ENCODE measurements at regions not wholly inside any gene's neighbourhood (a gene's known extent, or its start where the extent isn't known, plus 50 kb on each side); places are given as distances from the start of the nearest gene placed in this dataset.

DNA sequence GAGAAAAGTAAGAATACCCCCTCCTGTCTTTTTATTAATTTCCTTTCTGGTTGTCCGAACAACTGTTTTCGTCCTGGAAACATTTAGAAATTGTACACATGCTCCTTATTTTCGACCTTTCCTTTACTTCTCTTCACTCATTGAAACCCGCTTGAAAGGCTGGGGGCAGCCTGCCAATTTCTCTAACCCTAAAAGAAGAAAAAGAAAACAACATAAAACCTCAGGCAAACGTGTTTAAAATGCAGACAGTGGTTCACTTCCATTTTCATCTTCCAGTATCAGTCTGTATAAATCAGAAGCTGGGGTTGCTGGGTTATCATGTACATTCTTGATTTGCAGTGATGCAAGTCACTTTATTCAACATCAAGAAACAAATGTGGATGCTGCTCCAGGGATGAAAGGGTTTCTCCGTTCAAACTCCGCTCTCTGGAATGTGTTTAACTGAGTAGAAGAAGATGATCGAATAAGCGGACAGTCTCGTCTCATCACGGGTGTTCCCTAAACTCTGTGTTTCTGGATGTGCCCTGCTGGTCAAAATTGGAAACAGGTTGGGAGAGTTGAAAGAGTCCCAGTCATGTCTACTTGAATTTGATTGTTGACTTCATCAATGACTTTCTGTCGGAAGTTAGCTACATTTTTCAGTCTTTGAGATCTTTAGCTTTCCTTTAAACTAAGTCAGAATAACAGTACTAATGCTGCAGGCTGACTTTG, 1042.2 kb downstream of the BCL11B start:
- Mint-ChIP-seq H3K36me3 (ENCODE audit: low read depth) (peaks cover 11% of the 10 kb centered on the region), H3K27ac (peak overlapping the region; percentile 85), H3K9me3 (no peaks in the 10 kb centered on the region), H3K4me1 (ENCODE audit: low read depth) (peaks cover 58% of the 10 kb centered on the region), H3K27me3 (ENCODE audit: insufficient read depth) (no peaks in the 10 kb centered on the region), H3K4me3 (peak overlapping the region; percentile 59)
- DNase-seq (ENCODE audit: low spot score): no peak
- intact Hi-C loops (cut with micrococcal nuclease): loop anchor here (5.0 to 10.0 kb wide), 2 partner anchors 202 to 955 kb away; no protein-coding TSS in a partner anchor

DNA sequence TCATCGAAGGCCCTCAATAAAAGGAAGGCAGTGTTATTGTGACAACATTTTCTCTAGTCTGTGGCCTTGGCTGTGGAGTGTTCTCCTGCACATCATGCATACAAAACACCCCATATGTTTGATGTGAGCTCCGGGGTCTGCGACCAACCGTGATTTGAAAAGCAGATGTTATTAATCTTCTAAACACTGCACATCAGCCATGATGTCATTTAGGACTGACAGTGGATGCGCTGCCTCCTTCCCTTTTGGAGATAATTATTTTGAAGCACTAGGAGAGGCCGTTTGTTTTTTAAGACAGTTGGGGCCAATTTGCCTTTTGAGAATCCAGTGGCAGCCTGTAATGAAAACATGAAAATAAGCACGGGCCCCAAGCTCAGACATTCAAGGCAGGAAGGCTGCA, 1041.6 kb downstream of the BCL11B start:
- H3K4me3 Mint-ChIP-seq: peak overlapping the region; percentile 59

DNA sequence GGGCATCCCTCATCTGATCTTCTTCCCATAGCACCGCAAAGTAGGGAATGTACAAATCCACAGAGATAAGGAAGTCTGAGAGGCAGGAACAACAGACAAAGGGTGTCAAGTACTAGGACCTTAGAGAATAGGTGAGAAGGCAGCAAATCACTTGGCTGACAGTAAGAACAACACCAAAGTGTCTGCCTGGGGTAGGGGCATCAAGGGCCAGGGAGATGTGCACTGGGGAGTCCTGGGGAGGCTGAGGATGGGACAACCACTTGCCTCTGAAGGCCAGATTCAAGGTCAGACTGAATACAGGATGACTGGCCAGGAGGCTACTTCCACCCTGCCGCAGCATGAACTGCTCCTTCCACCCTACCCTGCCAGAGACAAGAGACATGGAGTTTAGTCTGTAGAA, 1040.8 kb downstream of the BCL11B start:
- Mint-ChIP-seq H3K36me3 (ENCODE audit: low read depth) (peaks cover 11% of the 10 kb centered on the region), H3K9me3 (no peaks in the 10 kb centered on the region), H3K4me3 (no peak overlapping the region), H3K27me3 (ENCODE audit: insufficient read depth) (no peaks in the 10 kb centered on the region), H3K27ac (no peak overlapping the region), H3K4me1 (ENCODE audit: low read depth) (peaks cover 60% of the 10 kb centered on the region)
- no peak for DNase-seq (ENCODE audit: low spot score)
- intact Hi-C loops (cut with micrococcal nuclease): loop anchor here (5.0 kb wide), 1 partner anchor 201 kb away; no protein-coding TSS in a partner anchor

More for the DNA sequence above, 1041.6 kb downstream of the BCL11B start:
- intact Hi-C loops (cut with micrococcal nuclease): loop anchor here (5.0 kb wide), 1 partner anchor 202 kb away; no protein-coding TSS in a partner anchor
- no peaks in the 10 kb centered on the region for H3K9me3 Mint-ChIP-seq
- H3K27me3 Mint-ChIP-seq (ENCODE audit: insufficient read depth): no peaks in the 10 kb centered on the region
- H3K27ac Mint-ChIP-seq: no peak overlapping the region
- peaks cover 11% of the 10 kb centered on the region for H3K36me3 Mint-ChIP-seq (ENCODE audit: low read depth)
- peaks cover 64% of the 10 kb centered on the region for H3K4me1 Mint-ChIP-seq (ENCODE audit: low read depth)
- no peak for DNase-seq (ENCODE audit: low spot score)

DNA sequence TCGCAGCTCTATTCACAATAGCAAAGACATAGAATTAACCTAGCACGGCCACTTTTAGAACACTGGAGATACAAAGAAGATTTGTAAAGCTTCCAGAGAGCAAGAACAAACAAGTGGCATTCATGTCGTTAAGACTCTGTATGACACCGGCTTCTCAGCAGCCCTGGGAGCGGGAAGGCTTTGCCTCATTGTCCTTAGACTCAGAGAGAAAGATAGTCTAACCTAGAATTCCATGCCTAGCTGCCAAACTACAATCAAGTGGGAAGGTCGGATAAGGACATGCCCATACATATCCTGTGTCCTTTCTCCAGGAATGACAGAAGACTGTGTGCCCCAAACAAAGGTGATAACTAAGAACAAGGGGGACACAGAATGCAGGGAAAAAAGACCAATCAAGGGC, 1038.3 kb downstream of the BCL11B start:
- H3K36me3 Mint-ChIP-seq (ENCODE audit: low read depth): peaks cover 3% of the 10 kb centered on the region
- no peak for DNase-seq (ENCODE audit: low spot score)
- no peaks in the 10 kb centered on the region for H3K9me3 Mint-ChIP-seq
- H3K27me3 Mint-ChIP-seq (ENCODE audit: insufficient read depth): no peaks in the 10 kb centered on the region
- H3K27ac Mint-ChIP-seq: no peak overlapping the region
- H3K4me3 Mint-ChIP-seq: no peak overlapping the region
- intact Hi-C loops (cut with micrococcal nuclease): loop anchor here (1.0 to 5.0 kb wide), 9 partner anchors 15 to 1039 kb away; partner anchors contain the start of gene BCL11B
- peaks cover 36% of the 10 kb centered on the region for H3K4me1 Mint-ChIP-seq (ENCODE audit: low read depth)

DNA sequence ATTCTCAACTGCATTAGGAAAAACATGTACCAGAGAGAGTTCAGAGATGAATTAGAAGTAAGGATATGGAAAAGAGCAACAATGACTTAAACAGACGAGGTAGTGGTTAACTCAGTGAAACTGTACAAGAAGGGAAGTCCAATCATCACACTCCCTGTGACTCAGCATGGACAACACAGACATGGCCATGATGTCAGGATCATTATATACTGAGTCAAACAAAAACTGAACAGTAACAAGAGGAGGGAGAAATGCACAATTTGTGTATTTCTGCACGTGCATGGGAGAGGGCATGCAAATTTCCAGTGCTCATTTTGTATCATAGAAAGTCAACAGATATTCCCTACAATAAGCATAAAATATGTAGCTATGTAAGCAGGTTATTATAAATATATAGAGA, 1037.8 kb downstream of the BCL11B start:
- Mint-ChIP-seq H3K36me3 (ENCODE audit: low read depth) (peaks cover 3% of the 10 kb centered on the region), H3K9me3 (no peaks in the 10 kb centered on the region), H3K4me3 (no peak overlapping the region), H3K27me3 (ENCODE audit: insufficient read depth) (no peaks in the 10 kb centered on the region), H3K4me1 (ENCODE audit: low read depth) (peaks cover 34% of the 10 kb centered on the region), H3K27ac (no peak overlapping the region)
- DNase-seq (ENCODE audit: low spot score): no peak
- intact Hi-C loops (cut with micrococcal nuclease): loop anchor here (1.0 to 5.0 kb wide), 9 partner anchors 15 to 1039 kb away; partner anchors contain the start of gene BCL11B

DNA sequence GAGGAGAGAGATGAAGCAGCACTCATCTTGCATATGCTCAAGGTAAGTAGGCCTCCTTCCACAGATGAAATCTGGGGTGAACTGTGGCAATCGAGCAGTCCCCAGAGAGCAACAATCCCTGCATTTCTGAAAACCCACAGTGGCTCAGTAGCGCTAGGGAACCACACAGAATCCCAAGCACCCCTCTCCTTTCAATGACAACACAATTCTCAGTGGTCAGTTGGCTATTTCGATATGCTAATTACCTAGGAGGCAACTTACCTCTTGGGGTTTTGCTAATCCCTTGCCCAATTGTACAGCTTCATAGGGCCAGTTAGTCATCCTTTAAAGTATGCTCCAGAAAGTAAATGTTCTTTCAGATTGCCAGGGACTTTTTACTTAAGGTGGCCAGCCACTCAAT, 1035.7 kb downstream of the BCL11B start:
- H3K36me3 Mint-ChIP-seq (ENCODE audit: low read depth): no peaks in the 10 kb centered on the region
- H3K4me3 Mint-ChIP-seq: no peak overlapping the region
- no peak for DNase-seq (ENCODE audit: low spot score)
- H3K4me1 Mint-ChIP-seq (ENCODE audit: low read depth): peaks cover 22% of the 10 kb centered on the region
- intact Hi-C loops (cut with micrococcal nuclease): no loop called here
- H3K27me3 Mint-ChIP-seq (ENCODE audit: insufficient read depth): no peaks in the 10 kb centered on the region
- no peaks in the 10 kb centered on the region for H3K9me3 Mint-ChIP-seq
- H3K27ac Mint-ChIP-seq: no peak overlapping the region

DNA sequence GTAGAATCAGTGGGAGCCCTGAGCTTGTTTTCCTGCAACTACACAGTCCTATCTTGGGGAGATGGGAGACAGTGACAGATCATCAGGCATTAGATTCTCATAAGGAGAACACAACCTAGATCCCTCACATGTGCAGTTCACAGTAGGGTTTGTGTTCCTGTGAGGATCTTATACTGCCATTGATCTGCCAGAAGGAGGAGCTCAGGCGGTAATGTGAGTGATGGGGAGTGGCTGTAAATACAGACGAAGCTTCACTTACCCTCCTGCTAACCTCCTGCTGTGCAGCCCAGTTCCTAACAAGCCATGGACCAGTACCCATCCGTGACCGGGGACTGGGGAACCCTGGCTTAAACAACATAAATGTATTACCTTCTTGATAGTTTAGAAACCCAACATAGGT, 1034.1 kb downstream of the BCL11B start:
- intact Hi-C loops (cut with micrococcal nuclease): no loop called here
- no peak overlapping the region for H3K27ac Mint-ChIP-seq

DNA sequence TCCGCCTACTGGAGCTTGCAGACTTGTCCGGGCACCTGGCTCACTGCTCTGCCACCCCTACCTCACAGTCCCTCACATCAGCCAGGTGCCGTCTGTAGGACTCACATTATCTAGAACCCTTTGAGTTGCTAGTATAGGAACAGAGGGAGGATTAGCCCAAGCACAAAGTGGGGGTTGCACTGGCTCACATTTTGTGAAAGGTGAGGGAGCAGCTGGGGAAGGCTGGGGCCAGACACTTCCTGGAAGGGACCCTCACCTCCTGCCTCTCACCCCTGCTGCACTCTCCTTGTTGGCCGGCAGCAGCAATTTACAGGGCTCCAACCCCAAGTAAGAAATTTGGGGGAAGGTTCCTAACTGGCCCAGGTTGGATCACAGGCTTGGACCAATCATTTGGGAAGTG, 1031.6 kb downstream of the BCL11B start:
- H3K4me3 Mint-ChIP-seq: no peak overlapping the region

More for the DNA sequence above, 1034.1 kb downstream of the BCL11B start:
- Mint-ChIP-seq H3K9me3 (no peaks in the 10 kb centered on the region), H3K4me1 (ENCODE audit: low read depth) (peaks cover 22% of the 10 kb centered on the region), H3K36me3 (ENCODE audit: low read depth) (no peaks in the 10 kb centered on the region), H3K27me3 (ENCODE audit: insufficient read depth) (no peaks in the 10 kb centered on the region), H3K4me3 (no peak overlapping the region)
- no peak for DNase-seq (ENCODE audit: low spot score)

GRCh38 chr14:98242903-98243302, 1029.1 kb downstream of the BCL11B start:
- intact Hi-C loops (cut with micrococcal nuclease): no loop called here
- no peaks in the 10 kb centered on the region for H3K4me1 Mint-ChIP-seq (ENCODE audit: low read depth)
- H3K4me3 Mint-ChIP-seq: no peak overlapping the region
- no peaks in the 10 kb centered on the region for H3K36me3 Mint-ChIP-seq (ENCODE audit: low read depth)
- peaks cover 3% of the 10 kb centered on the region for H3K9me3 Mint-ChIP-seq
- peaks cover 2% of the 10 kb centered on the region for H3K27me3 Mint-ChIP-seq (ENCODE audit: insufficient read depth)
- DNase-seq (ENCODE audit: low spot score): no peak
- no peak overlapping the region for H3K27ac Mint-ChIP-seq

More for the DNA sequence above, 1031.6 kb downstream of the BCL11B start:
- DNase-seq (ENCODE audit: low spot score): no peak
- Mint-ChIP-seq H3K36me3 (ENCODE audit: low read depth) (no peaks in the 10 kb centered on the region), H3K27ac (no peak overlapping the region), H3K4me1 (ENCODE audit: low read depth) (no peaks in the 10 kb centered on the region), H3K27me3 (ENCODE audit: insufficient read depth) (peaks cover 2% of the 10 kb centered on the region), H3K9me3 (no peaks in the 10 kb centered on the region)
- intact Hi-C loops (cut with micrococcal nuclease): no loop called here

DNA sequence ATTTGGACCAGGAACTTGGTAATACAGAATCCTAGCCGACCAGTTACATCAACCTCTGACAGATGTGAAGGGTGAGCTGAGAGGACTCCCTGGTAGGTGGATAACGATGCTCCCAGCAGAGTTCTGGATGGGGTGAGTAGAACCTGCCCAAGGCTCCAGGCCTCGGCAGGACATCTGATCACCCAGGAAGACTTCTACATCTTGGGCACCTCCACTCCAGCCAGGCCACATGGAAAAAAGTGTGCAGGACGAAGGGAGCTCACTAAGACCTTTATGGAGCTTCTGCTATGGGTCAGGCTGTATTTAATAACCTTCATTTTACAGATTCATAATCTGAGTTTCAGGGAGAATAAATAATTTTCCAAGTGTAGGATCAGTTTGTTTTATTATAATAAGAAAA, 1028.7 kb downstream of the BCL11B start:
- Mint-ChIP-seq H3K4me1 (ENCODE audit: low read depth) (no peaks in the 10 kb centered on the region), H3K4me3 (no peak overlapping the region), H3K27ac (no peak overlapping the region), H3K36me3 (ENCODE audit: low read depth) (no peaks in the 10 kb centered on the region), H3K9me3 (peaks cover 3% of the 10 kb centered on the region), H3K27me3 (ENCODE audit: insufficient read depth) (peaks cover 2% of the 10 kb centered on the region)
- intact Hi-C loops (cut with micrococcal nuclease): no loop called here
- no peak for DNase-seq (ENCODE audit: low spot score)

DNA sequence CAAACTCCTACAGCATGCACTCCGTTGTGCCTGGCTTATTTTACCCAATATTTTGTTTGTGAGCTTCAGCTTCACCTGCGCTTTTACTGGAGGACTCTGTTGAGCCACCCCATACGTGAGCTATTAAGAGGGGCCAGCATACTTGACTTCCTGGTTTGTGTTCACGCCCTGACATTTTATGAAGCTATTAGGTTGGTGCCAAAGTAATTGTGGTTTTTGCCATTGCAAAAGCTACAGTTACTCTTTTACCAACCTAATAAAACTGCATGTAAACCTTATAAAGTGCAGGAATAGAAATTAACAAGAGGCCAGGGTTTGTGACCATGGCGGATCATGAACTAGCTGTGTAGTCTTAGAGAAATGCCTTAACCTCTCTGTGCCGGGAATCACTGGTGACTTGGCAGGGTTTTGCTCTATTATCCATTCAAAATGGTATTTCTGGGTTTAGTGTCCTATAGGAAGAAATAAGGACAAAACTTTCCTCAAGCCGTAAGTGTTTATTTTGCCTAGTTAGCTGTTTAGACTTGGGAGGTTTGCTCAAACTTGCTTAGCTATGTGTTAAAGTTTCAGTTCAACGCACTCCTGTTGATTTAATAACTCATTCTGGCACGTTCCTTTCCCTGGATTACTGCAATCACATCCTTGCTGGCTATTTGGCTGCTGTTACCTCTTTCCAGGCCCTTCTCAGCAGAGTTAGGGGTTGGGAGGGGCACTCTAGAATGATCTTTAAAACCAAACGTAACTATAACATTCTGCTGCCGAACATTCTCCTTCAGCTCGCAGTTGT, 1027.6 kb downstream of the BCL11B start:
- DNase-seq (ENCODE audit: low spot score): no peak
- intact Hi-C loops (cut with micrococcal nuclease): no loop called here
- H3K4me3 Mint-ChIP-seq: no peak overlapping the region
- H3K4me1 Mint-ChIP-seq (ENCODE audit: low read depth): no peaks in the 10 kb centered on the region
- H3K27me3 Mint-ChIP-seq (ENCODE audit: insufficient read depth): peaks cover 2% of the 10 kb centered on the region
- H3K9me3 Mint-ChIP-seq: peaks cover 3% of the 10 kb centered on the region
- no peak overlapping the region for H3K27ac Mint-ChIP-seq
- no peaks in the 10 kb centered on the region for H3K36me3 Mint-ChIP-seq (ENCODE audit: low read depth)

DNA sequence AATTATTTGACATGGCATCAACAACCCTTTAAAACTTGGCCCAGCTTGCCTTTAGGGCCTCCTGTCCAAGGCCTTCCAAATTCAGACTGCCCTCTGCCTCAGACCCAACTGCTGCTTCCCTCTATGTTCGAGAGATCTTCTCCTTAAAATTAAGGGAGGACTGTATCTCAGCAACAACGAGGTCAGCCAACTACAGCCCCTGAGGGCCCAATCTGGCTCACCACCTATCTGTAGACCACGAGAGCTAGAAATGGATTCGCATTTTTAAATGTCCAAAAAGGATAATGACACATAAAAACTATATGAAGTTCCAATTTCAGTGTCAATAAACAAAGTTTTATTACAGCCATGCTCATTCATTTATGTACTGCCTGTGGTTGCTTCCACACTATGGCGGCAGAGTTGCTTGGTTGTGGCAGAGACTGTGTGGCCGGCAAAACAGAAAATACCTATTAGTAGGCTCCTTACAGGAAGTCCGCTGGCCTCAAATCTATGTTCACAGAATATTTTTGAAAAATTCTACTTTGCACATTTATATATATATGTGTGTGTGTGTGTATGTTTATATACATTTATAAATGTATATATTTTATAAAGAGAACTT, 1026.9 kb downstream of the BCL11B start:
- no peak for DNase-seq (ENCODE audit: low spot score)
- intact Hi-C loops (cut with micrococcal nuclease): no loop called here
- H3K36me3 Mint-ChIP-seq (ENCODE audit: low read depth): no peaks in the 10 kb centered on the region

GRCh38 chr14:98249057-98249456, 1022.9 kb downstream of the BCL11B start:
- peaks cover 2% of the 10 kb centered on the region for H3K36me3 Mint-ChIP-seq (ENCODE audit: low read depth)
- intact Hi-C loops (cut with micrococcal nuclease): no loop called here
- H3K9me3 Mint-ChIP-seq: peaks cover 8% of the 10 kb centered on the region
- H3K27ac Mint-ChIP-seq: no peak overlapping the region
- H3K4me3 Mint-ChIP-seq: no peak overlapping the region
- H3K27me3 Mint-ChIP-seq (ENCODE audit: insufficient read depth): peaks cover 3% of the 10 kb centered on the region
- peaks cover 5% of the 10 kb centered on the region for H3K4me1 Mint-ChIP-seq (ENCODE audit: low read depth)
- DNase-seq (ENCODE audit: low spot score): no peak

More for the DNA sequence above, 1026.9 kb downstream of the BCL11B start:
- H3K4me1 Mint-ChIP-seq (ENCODE audit: low read depth): no peaks in the 10 kb centered on the region
- peaks cover 2% of the 10 kb centered on the region for H3K27me3 Mint-ChIP-seq (ENCODE audit: insufficient read depth)
- H3K9me3 Mint-ChIP-seq: peaks cover 3% of the 10 kb centered on the region
- no peak overlapping the region for H3K4me3 Mint-ChIP-seq
- H3K27ac Mint-ChIP-seq: no peak overlapping the region
